Activated CD4-positive, alpha-beta memory T cell treated with anti-CD3 and anti-CD28 coated beads for 36 hours (primary cell): ENCODE measurements at regions not wholly inside any gene's neighbourhood (a gene's known extent, or its start where the extent isn't known, plus 50 kb on each side); places are given as distances from the start of the nearest gene placed in this dataset.

ENCODE experiments used
- CTCF ChIA-PET: fragments of 350-600 bp; sonication (Branson Sonifier 250); formaldehyde crosslinking; loops from one replicate; lab custom pipeline; 2021; ENCODE audit warnings: antibody characterized with exemption, inconsistent platforms; lab: Charles Lee
- POLR2A ChIA-PET: fragments of 350-600 bp; sonication (Branson Sonifier 250); formaldehyde crosslinking; loops from one replicate; lab custom pipeline; 2021; ENCODE audit warnings: antibody characterized with exemption; lab: Charles Lee
- DNase-seq: peaks from one replicate; pipeline ENCODE4 v3.0.0-alpha.2; 2020
- H3K27ac Mint-ChIP-seq: one replicate; pipeline ENCODE4 v1.8.0; 2021; ENCODE audit warnings: mixed read lengths
- H3K27me3 Mint-ChIP-seq: one replicate; pipeline ENCODE4 v1.8.0; 2021; ENCODE audit warnings: mixed read lengths
- H3K36me3 Mint-ChIP-seq: one replicate; pipeline ENCODE4 v1.8.0; 2021; ENCODE audit warnings: mixed read lengths
- H3K4me1 Mint-ChIP-seq: one replicate; pipeline ENCODE4 v1.8.0; 2021; ENCODE audit warnings: low read depth, mixed read lengths
- H3K4me3 Mint-ChIP-seq: one replicate; pipeline ENCODE4 v1.8.0; 2021; ENCODE audit warnings: mild to moderate bottlenecking, mixed read lengths
- H3K9me3 Mint-ChIP-seq: one replicate; pipeline ENCODE4 v1.8.0; 2021; ENCODE audit warnings: mixed read lengths
- intact Hi-C: fragments of 100-400 bp; cut with micrococcal nuclease; formaldehyde crosslinking; loops from one replicate; pipeline ENCODE4 v1.15.1; 2023

GRCh38 chr2:120953066-120953756 is 217.5 kb downstream of the GLI2 start:
- no peak for DNase-seq
- Mint-ChIP-seq H3K27ac (no peak overlapping the region), H3K9me3 (no peaks in the 10 kb centered on the region), H3K4me3 (no peak overlapping the region), H3K27me3 (no peaks in the 10 kb centered on the region), H3K36me3 (no peaks in the 10 kb centered on the region), H3K4me1 (no peaks in the 10 kb centered on the region)
- ChIA-PET POLR2A (no interaction called here), CTCF (interaction anchor here (1.1 kb wide), 1 partner anchor 257 kb away, joined by 3 read pairs; no protein-coding TSS in a partner anchor)
- intact Hi-C loops = no loop called here

- H3K27me3 Mint-ChIP-seq = no peaks in the 10 kb centered on the region
- H3K4me1 Mint-ChIP-seq = no peaks in the 10 kb centered on the region
- intact Hi-C loops = no loop called here
- CTCF ChIA-PET = interaction anchor here (0.5 kb wide), 1 partner anchor 90 kb away, joined by 3 read pairs; no protein-coding TSS in a partner anchor
- POLR2A ChIA-PET = no interaction called here
- H3K36me3 Mint-ChIP-seq = no peaks in the 10 kb centered on the region
- H3K4me3 Mint-ChIP-seq = no peak overlapping the region
- no peaks in the 10 kb centered on the region for H3K9me3 Mint-ChIP-seq
- no peak overlapping the region for H3K27ac Mint-ChIP-seq
- DNase-seq = no peak
Measured at GRCh38 chr2:120953843-120954584, 218.3 kb downstream of the GLI2 start.

GRCh38 chr2:120954939-120955338 is 219.3 kb downstream of the GLI2 start:
- POLR2A ChIA-PET = no interaction called here
- intact Hi-C loops = no loop called here

GRCh38 chr2:120955427-120955826 is 219.8 kb downstream of the GLI2 start:
- Mint-ChIP-seq H3K4me1 (no peaks in the 10 kb centered on the region), H3K4me3 (no peak overlapping the region), H3K27me3 (no peaks in the 10 kb centered on the region), H3K9me3 (no peaks in the 10 kb centered on the region), H3K36me3 (no peaks in the 10 kb centered on the region), H3K27ac (no peak overlapping the region)
- intact Hi-C loops = no loop called here
- DNase-seq = no peak
- ChIA-PET CTCF (no interaction called here), POLR2A (no interaction called here)

More at GRCh38 chr2:120954939-120955338, 219.3 kb downstream of the GLI2 start:
- no peaks in the 10 kb centered on the region for H3K27me3 Mint-ChIP-seq
- CTCF ChIA-PET = no interaction called here
- H3K36me3 Mint-ChIP-seq = no peaks in the 10 kb centered on the region
- H3K27ac Mint-ChIP-seq = no peak overlapping the region
- H3K4me1 Mint-ChIP-seq = no peaks in the 10 kb centered on the region
- H3K9me3 Mint-ChIP-seq = no peaks in the 10 kb centered on the region
- H3K4me3 Mint-ChIP-seq = no peak overlapping the region
- no peak for DNase-seq

GRCh38 chr2:120956486-120957156 is 221.0 kb downstream of the GLI2 start:
- intact Hi-C loops = no loop called here
- no peak overlapping the region for H3K4me3 Mint-ChIP-seq

GRCh38 chr2:120957905-120958304 is 222.2 kb downstream of the GLI2 start:
- no peak overlapping the region for H3K4me3 Mint-ChIP-seq
- H3K27ac Mint-ChIP-seq = no peak overlapping the region
- CTCF ChIA-PET = no interaction called here
- no peaks in the 10 kb centered on the region for H3K4me1 Mint-ChIP-seq
- H3K9me3 Mint-ChIP-seq = no peaks in the 10 kb centered on the region
- no peak for DNase-seq
- H3K36me3 Mint-ChIP-seq = no peaks in the 10 kb centered on the region
- POLR2A ChIA-PET = no interaction called here
- H3K27me3 Mint-ChIP-seq = no peaks in the 10 kb centered on the region
- intact Hi-C loops = no loop called here

More at GRCh38 chr2:120956486-120957156, 221.0 kb downstream of the GLI2 start:
- Mint-ChIP-seq H3K36me3 (no peaks in the 10 kb centered on the region), H3K9me3 (no peaks in the 10 kb centered on the region), H3K4me1 (no peaks in the 10 kb centered on the region), H3K27ac (no peak overlapping the region), H3K27me3 (no peaks in the 10 kb centered on the region)
- no peak for DNase-seq
- ChIA-PET POLR2A (no interaction called here), CTCF (no interaction called here)

- POLR2A ChIA-PET = no interaction called here
- Mint-ChIP-seq H3K4me1 (no peaks in the 10 kb centered on the region), H3K4me3 (no peak overlapping the region), H3K9me3 (no peaks in the 10 kb centered on the region), H3K36me3 (no peaks in the 10 kb centered on the region), H3K27ac (no peak overlapping the region), H3K27me3 (no peaks in the 10 kb centered on the region)
- CTCF ChIA-PET = no interaction called here
- DNase-seq = peak; percentile 15
- intact Hi-C loops = no loop called here
Measured at GRCh38 chr2:120958623-120959366, 223.1 kb downstream of the GLI2 start.

GRCh38 chr2:120959426-120959825 is 223.8 kb downstream of the GLI2 start:
- Mint-ChIP-seq H3K4me1 (no peaks in the 10 kb centered on the region), H3K4me3 (no peak overlapping the region), H3K36me3 (no peaks in the 10 kb centered on the region), H3K27ac (no peak overlapping the region), H3K9me3 (no peaks in the 10 kb centered on the region), H3K27me3 (no peaks in the 10 kb centered on the region)
- ChIA-PET POLR2A (no interaction called here), CTCF (no interaction called here)
- intact Hi-C loops = no loop called here
- no peak for DNase-seq

- H3K27me3 Mint-ChIP-seq = no peaks in the 10 kb centered on the region
- no peak overlapping the region for H3K27ac Mint-ChIP-seq
- ChIA-PET POLR2A (no interaction called here), CTCF (no interaction called here)
- H3K4me3 Mint-ChIP-seq = no peak overlapping the region
- no peaks in the 10 kb centered on the region for H3K9me3 Mint-ChIP-seq
- DNase-seq = no peak
- intact Hi-C loops = no loop called here
- H3K4me1 Mint-ChIP-seq = no peaks in the 10 kb centered on the region
- H3K36me3 Mint-ChIP-seq = no peaks in the 10 kb centered on the region
Measured at GRCh38 chr2:120960770-120961366, 225.2 kb downstream of the GLI2 start.

- intact Hi-C loops = no loop called here
- H3K4me3 Mint-ChIP-seq = no peak overlapping the region
- CTCF ChIA-PET = no interaction called here
Measured at GRCh38 chr2:120961396-120961795, 225.7 kb downstream of the GLI2 start.

GRCh38 chr2:120963997-120964705 is 228.5 kb downstream of the GLI2 start:
- Mint-ChIP-seq H3K4me3 (no peak overlapping the region), H3K4me1 (no peaks in the 10 kb centered on the region), H3K36me3 (no peaks in the 10 kb centered on the region), H3K27ac (no peak overlapping the region), H3K9me3 (no peaks in the 10 kb centered on the region), H3K27me3 (no peaks in the 10 kb centered on the region)
- CTCF ChIA-PET = no interaction called here
- intact Hi-C loops = no loop called here
- POLR2A ChIA-PET = no interaction called here
- no peak for DNase-seq

More at GRCh38 chr2:120961396-120961795, 225.7 kb downstream of the GLI2 start:
- DNase-seq = no peak
- no peaks in the 10 kb centered on the region for H3K4me1 Mint-ChIP-seq
- H3K36me3 Mint-ChIP-seq = no peaks in the 10 kb centered on the region
- H3K27me3 Mint-ChIP-seq = no peaks in the 10 kb centered on the region
- POLR2A ChIA-PET = no interaction called here
- no peaks in the 10 kb centered on the region for H3K9me3 Mint-ChIP-seq
- no peak overlapping the region for H3K27ac Mint-ChIP-seq
